ENCODE measurements at regions not wholly inside any gene's neighbourhood (a gene's known extent, or its start where the extent isn't known, plus 50 kb on each side); places are given as distances from the start of the nearest gene placed in this dataset.

GRCh38 chr4:134551348-134551747, 349.8 kb upstream of the PABPC4L start (continued):
- TF ChIP-seq RAD21 (IDR thresholded peaks at IDR 0.05; ENCODE audit: low read depth) = no peak
- TF ChIP-seq JUND (IDR thresholded peaks at IDR 0.05) = no peak
- TF ChIP-seq SRF (IDR thresholded peaks at IDR 0.05; ENCODE audit: low read depth) = no peak

GRCh38 chr4:134548052-134548628, 346.6 kb upstream of the PABPC4L start:
- H3K36me3 ChIP-seq (ENCODE audit: control insufficient read depth in 1 of 2, insufficient read depth in 2 of 2, low read length in 2 of 2) = no peaks in the 10 kb centered on the region
- H3K9ac ChIP-seq (ENCODE audit: low read length) = no peak overlapping the region
- intact Hi-C loops (cut with micrococcal nuclease) = no loop called here
- no peak for DNase-seq (ENCODE audit: low read depth, low spot score)
- ATAC-seq = no peak
- ChIA-PET POLR2A (no interaction called here), CTCF (no interaction called here), RAD21 (ENCODE audit: low non-redundant PET in 1 of 2, low total read pairs in 2 of 2, uncharacterized antibody in 2 of 2, unreplicated experiment in 2 of 2) (no interaction called here)
- H3K4me1 ChIP-seq (ENCODE audit: control insufficient read depth in 1 of 2, insufficient read depth in 2 of 2, low read length in 2 of 2) = peaks cover 0 to 7% of the 10 kb centered on the region in 2 experiments; a peak in 2 of 4 replicates
- H3K9me2 ChIP-seq (ENCODE audit: insufficient read depth) = no peaks in the 10 kb centered on the region; the same call in 1 of the 2 replicates
- peaks cover 0 to 7% of the 10 kb centered on the region in 2 experiments; a peak in 1 of 4 replicates for H3K9me3 ChIP-seq (ENCODE audit: control insufficient read depth in 1 of 2, insufficient read depth in 1 of 2, low read depth in 1 of 2, low read length in 2 of 2)
- no peak overlapping the region for H3K4me2 ChIP-seq (ENCODE audit: low read length)
- no peaks in the 10 kb centered on the region for H3K79me2 ChIP-seq (ENCODE audit: insufficient read depth, low read length)
- no peak for TF ChIP-seq CTCF (IDR thresholded peaks at IDR 0.05 in 2 of 3, conservative IDR thresholded peaks at IDR 0.05 in 1 of 3; ENCODE audit: borderline replicate concordance in 1 of 3, insufficient read depth in 1 of 3, low read depth in 2 of 3, low read length in 2 of 3)
- no peak for TF ChIP-seq YY1 (IDR thresholded peaks at IDR 0.05; ENCODE audit: extremely low read depth, insufficient replicate concordance, low read depth, low read length)
- TF ChIP-seq ZFX (IDR thresholded peaks at IDR 0.05) = no peak
- TF ChIP-seq EZH2 (IDR thresholded peaks at IDR 0.05) = no peak
- TF ChIP-seq, protein P1, sequence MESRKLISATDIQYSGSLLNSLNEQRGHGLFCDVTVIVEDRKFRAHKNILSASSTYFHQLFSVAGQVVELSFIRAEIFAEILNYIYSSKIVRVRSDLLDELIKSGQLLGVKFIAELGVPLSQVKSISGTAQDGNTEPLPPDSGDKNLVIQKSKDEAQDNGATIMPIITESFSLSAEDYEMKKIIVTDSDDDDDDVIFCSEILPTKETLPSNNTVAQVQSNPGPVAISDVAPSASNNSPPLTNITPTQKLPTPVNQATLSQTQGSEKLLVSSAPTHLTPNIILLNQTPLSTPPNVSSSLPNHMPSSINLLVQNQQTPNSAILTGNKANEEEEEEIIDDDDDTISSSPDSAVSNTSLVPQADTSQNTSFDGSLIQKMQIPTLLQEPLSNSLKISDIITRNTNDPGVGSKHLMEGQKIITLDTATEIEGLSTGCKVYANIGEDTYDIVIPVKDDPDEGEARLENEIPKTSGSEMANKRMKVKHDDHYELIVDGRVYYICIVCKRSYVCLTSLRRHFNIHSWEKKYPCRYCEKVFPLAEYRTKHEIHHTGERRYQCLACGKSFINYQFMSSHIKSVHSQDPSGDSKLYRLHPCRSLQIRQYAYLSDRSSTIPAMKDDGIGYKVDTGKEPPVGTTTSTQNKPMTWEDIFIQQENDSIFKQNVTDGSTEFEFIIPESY (IDR thresholded peaks at IDR 0.05; ENCODE audit: extremely low read depth, insufficient replicate concordance, low read length) = no peak
- TF ChIP-seq CBX3 (IDR thresholded peaks at IDR 0.05; ENCODE audit: low read depth) = no peak
- no peak for TF ChIP-seq MAX (IDR thresholded peaks at IDR 0.05)
- TF ChIP-seq SIN3A (IDR thresholded peaks at IDR 0.05; ENCODE audit: low read depth) = no peak
- TF ChIP-seq ATF3 (IDR thresholded peaks at IDR 0.05) = no peak
- TF ChIP-seq SRF (IDR thresholded peaks at IDR 0.05; ENCODE audit: low read depth) = no peak
- TF ChIP-seq CEBPB (IDR thresholded peaks at IDR 0.05; ENCODE audit: low read depth) = no peak
- H3K27ac ChIP-seq (ENCODE audit: low read depth, low read length) = no peak overlapping the region
- no peak overlapping the region for H3K4me3 ChIP-seq (replicated peaks in 1 of 2; ENCODE audit: low read depth in 1 of 2, low read length in 2 of 2)
- no peaks in the 10 kb centered on the region for H4K20me1 ChIP-seq (ENCODE audit: insufficient read depth)
- BruUV-seq (replicated peaks) = no TSS peak
- no peak overlapping the region for H2AFZ ChIP-seq (ENCODE audit: low read depth, low read length, poor library complexity, severe bottlenecking)
- no peaks in the 10 kb centered on the region for H3K27me3 ChIP-seq (ENCODE audit: insufficient read depth, low read length)

Data from HCT116 (cell line).